GM12878 (cell line): ENCODE measurements at regions not wholly inside any gene's neighbourhood (a gene's known extent, or its start where the extent isn't known, plus 50 kb on each side); places are given as distances from the start of the nearest gene placed in this dataset.
A peak's percentile ranks its signal among the peaks of the same experiment; 100 is the strongest.

ENCODE experiments used
- ATF7 ChIP-seq: fragments of 450-650 bp; IDR thresholded peaks from 2 replicates; pipeline ENCODE4 v1.6.1; 2016; ENCODE audit warnings: low read depth, mild to moderate bottlenecking
- CBFB ChIP-seq: IDR thresholded peaks from 2 replicates; pipeline ENCODE4 v1.6.1; 2016; ENCODE audit warnings: antibody characterized with exemption, low read depth
- CEBPZ ChIP-seq: fragments of 150-350 bp; IDR thresholded peaks from 2 replicates; pipeline ENCODE4 v1.6.1; 2016; ENCODE audit warnings: low read depth, low read length
- CTCF ChIP-seq, 3 experiments: IDR thresholded peaks in 2 of 3; conservative IDR thresholded peaks in 1 of 3; 2 replicates each; pipeline ENCODE4 v1.5.1; 2011; ENCODE audit warnings: low read depth in 3 of 3, low read length in 3 of 3, mild to moderate bottlenecking in 3 of 3, control low read depth in 2 of 3, moderate library complexity in 2 of 3, inconsistent platforms in 1 of 3, mixed read lengths in 1 of 3; ENCODE audit not compliant: control insufficient read depth in 2 of 3, insufficient read depth in 1 of 3; ENCODE audit errors: extremely low read depth in 1 of 3
- ESRRA ChIP-seq: IDR thresholded peaks from 2 replicates; pipeline ENCODE4 v1.6.1; 2012; ENCODE audit warnings: mild to moderate bottlenecking, low read length, improper control_type of control experiment
- FOXM1 ChIP-seq: IDR thresholded peaks from 2 replicates; pipeline ENCODE4 v1.6.1; 2012; ENCODE audit warnings: low read depth, mild to moderate bottlenecking, inconsistent platforms, low read length, moderate library complexity
- MAX ChIP-seq: IDR thresholded peaks from 2 replicates; pipeline ENCODE4 v1.6.1; 2012; ENCODE audit warnings: low read depth, low read length, improper control_type of control experiment
- MLLT1 ChIP-seq: fragments of 450-650 bp; IDR thresholded peaks from 2 replicates; pipeline ENCODE4 v1.6.1; 2016; ENCODE audit warnings: mild to moderate bottlenecking
- NKRF ChIP-seq: fragments of 450-650 bp; conservative IDR thresholded peaks from 2 replicates; pipeline ENCODE4 v1.6.1; 2017; ENCODE audit warnings: mild to moderate bottlenecking, moderate library complexity
- POLR2AphosphoS5 ChIP-seq: IDR thresholded peaks from 2 replicates; pipeline ENCODE4 v1.6.1; 2011; ENCODE audit warnings: mild to moderate bottlenecking, low read length, inconsistent platforms
- RAD21 ChIP-seq: IDR thresholded peaks from 2 replicates; pipeline ENCODE4 v1.6.1; 2011; ENCODE audit warnings: mild to moderate bottlenecking, low read depth, low read length, moderate library complexity; ENCODE audit not compliant: insufficient read depth
- RB1 ChIP-seq: fragments of 450-650 bp; formaldehyde crosslinking; IDR thresholded peaks from 2 replicates; pipeline ENCODE4 v1.6.1; 2017; ENCODE audit warnings: mild to moderate bottlenecking, borderline replicate concordance
- REST ChIP-seq: IDR thresholded peaks from 2 replicates; pipeline ENCODE4 v1.6.1; 2012; ENCODE audit warnings: mild to moderate bottlenecking, low read depth, low read length
- SPI1 ChIP-seq: IDR thresholded peaks from 2 replicates; pipeline ENCODE4 v1.6.1; 2011; ENCODE audit warnings: low read depth, mild to moderate bottlenecking, low read length, moderate library complexity, borderline replicate concordance; ENCODE audit not compliant: insufficient read depth
- SREBF2 ChIP-seq: IDR thresholded peaks from 2 replicates; pipeline ENCODE4 v1.6.1; 2012; ENCODE audit warnings: mild to moderate bottlenecking, low read length
- SUPT20H ChIP-seq: IDR thresholded peaks from 2 replicates; pipeline ENCODE4 v1.6.1; 2011; ENCODE audit warnings: low read depth, mild to moderate bottlenecking, low read length, moderate library complexity, borderline replicate concordance; ENCODE audit not compliant: control insufficient read depth
- YBX1 ChIP-seq: fragments of 450-650 bp; IDR thresholded peaks from 2 replicates; pipeline ENCODE4 v1.6.1; 2016; ENCODE audit warnings: antibody characterized with exemption
- ZNF24 ChIP-seq: fragments of 450-650 bp; IDR thresholded peaks from 2 replicates; pipeline ENCODE4 v1.6.1; 2017; ENCODE audit warnings: antibody characterized with exemption, mild to moderate bottlenecking
- ZSCAN29 ChIP-seq: fragments of 450-650 bp; IDR thresholded peaks from 2 replicates; pipeline ENCODE4 v1.6.1; 2017; ENCODE audit warnings: mild to moderate bottlenecking, moderate library complexity

- TF ChIP-seq REST (no peak), POLR2AphosphoS5 (no peak), RAD21 (peak; percentile 90), SUPT20H (no peak), FOXM1 (no peak), CTCF (IDR thresholded peaks at IDR 0.05 in 2 of 3, conservative IDR thresholded peaks at IDR 0.05 in 1 of 3; ENCODE audit: control insufficient read depth in 2 of 3, extremely low read depth in 1 of 3, insufficient read depth in 1 of 3, low read depth in 3 of 3, low read length in 3 of 3) (peak; percentile 18 to 65 (median 24); a peak in 4 of 6 replicates), ESRRA (no peak), ZNF24 (no peak), CBFB (no peak), NKRF (no peak), ATF7 (no peak), MAX (no peak), SREBF2 (no peak), CEBPZ (no peak), SPI1 (no peak), YBX1 (no peak), RB1 (no peak), MLLT1 (no peak), ZSCAN29 (no peak)
These were observed 713.4 kb downstream of the CD109 start (continued) for GRCh38 chr6:74409447-74409846.
